Calu3 (cell line): ENCODE measurements at regions not wholly inside any gene's neighbourhood (a gene's known extent, or its start where the extent isn't known, plus 50 kb on each side); places are given as distances from the start of the nearest gene placed in this dataset.

Experiments used
- BruUV-seq: library from RNA; stranded (reverse); fragments of 400-500 nt; replicated peaks from 2 replicates; lab custom pipeline; 2021; lab: Mats Ljungman, UMichigan
- CTCF ChIA-PET: fragments of 300-600 bp; sonication (Branson Sonifier 250); formaldehyde crosslinking; loops from one replicate; lab custom pipeline; 2022; ENCODE audit warnings: antibody characterized with exemption; lab: Charles Lee
- DNase-seq: peaks from one replicate; pipeline ENCODE4 v3.0.0; 2022
- H3K27ac Mint-ChIP-seq: one replicate; pipeline ENCODE4 v1.8.0; 2022; ENCODE audit warnings: mixed read lengths; ENCODE audit not compliant: unreplicated experiment
- H3K27me3 Mint-ChIP-seq: one replicate; pipeline ENCODE4 v1.8.0; 2022; ENCODE audit warnings: mixed read lengths; ENCODE audit not compliant: unreplicated experiment
- H3K36me3 Mint-ChIP-seq: one replicate; pipeline ENCODE4 v1.8.0; 2022; ENCODE audit warnings: mild to moderate bottlenecking, moderate library complexity, mixed read lengths; ENCODE audit not compliant: insufficient read depth, unreplicated experiment
- H3K4me1 Mint-ChIP-seq: one replicate; pipeline ENCODE4 v1.8.0; 2022; ENCODE audit warnings: mild to moderate bottlenecking, low read depth, mixed read lengths; ENCODE audit not compliant: unreplicated experiment
- H3K4me3 Mint-ChIP-seq: one replicate; pipeline ENCODE4 v1.8.0; 2022; ENCODE audit warnings: mild to moderate bottlenecking, low read depth, moderate library complexity, mixed read lengths; ENCODE audit not compliant: unreplicated experiment
- H3K9me3 Mint-ChIP-seq: one replicate; pipeline ENCODE4 v1.8.0; 2022; ENCODE audit warnings: low read depth, mixed read lengths; ENCODE audit not compliant: unreplicated experiment
- CTCF ChIP-seq: fragments of 200-600 bp; IDR thresholded peaks from one replicate; pipeline ENCODE4 v1.8.0; 2022; ENCODE audit warnings: antibody characterized with exemption; ENCODE audit not compliant: unreplicated experiment
- intact Hi-C: fragments of 100-400 bp; cut with micrococcal nuclease; formaldehyde crosslinking; loops from one replicate; pipeline ENCODE4 v1.10.0; 2022; ENCODE audit not compliant: unreplicated experiment

- H3K27ac Mint-ChIP-seq: no peak overlapping the region
- peaks cover 5% of the 10 kb centered on the region for H3K36me3 Mint-ChIP-seq
- no TSS peak for BruUV-seq
- CTCF ChIA-PET: no interaction called here
- TF ChIP-seq CTCF: no peak
- peaks cover 4% of the 10 kb centered on the region for H3K9me3 Mint-ChIP-seq
- no peaks in the 10 kb centered on the region for H3K27me3 Mint-ChIP-seq
- no peak overlapping the region for H3K4me3 Mint-ChIP-seq
- H3K4me1 Mint-ChIP-seq: peaks cover 10% of the 10 kb centered on the region
- intact Hi-C loops: no loop called here
- no peak for DNase-seq
Measured at GRCh38 chr12:63396135-63396534, 245.1 kb upstream of the AVPR1A start.

- intact Hi-C loops: no loop called here
- CTCF ChIA-PET: no interaction called here
- BruUV-seq: no TSS peak
- Mint-ChIP-seq H3K4me1 (no peaks in the 10 kb centered on the region), H3K4me3 (no peak overlapping the region), H3K36me3 (no peaks in the 10 kb centered on the region), H3K27ac (no peak overlapping the region), H3K27me3 (no peaks in the 10 kb centered on the region), H3K9me3 (peaks cover 4% of the 10 kb centered on the region)
- no peak for DNase-seq
- no peak for TF ChIP-seq CTCF
Measured at GRCh38 chr12:63394983-63395382, 244.0 kb upstream of the AVPR1A start.

GRCh38 chr12:63394349-63394748 is 243.3 kb upstream of the AVPR1A start:
- Mint-ChIP-seq H3K27me3 (no peaks in the 10 kb centered on the region), H3K9me3 (peaks cover 4% of the 10 kb centered on the region), H3K27ac (no peak overlapping the region), H3K4me3 (no peak overlapping the region), H3K36me3 (no peaks in the 10 kb centered on the region), H3K4me1 (no peaks in the 10 kb centered on the region)
- CTCF ChIA-PET: no interaction called here
- intact Hi-C loops: no loop called here
- TF ChIP-seq CTCF: no peak
- BruUV-seq: no TSS peak
- DNase-seq: no peak

- H3K4me1 Mint-ChIP-seq: peaks cover 14% of the 10 kb centered on the region
- no TSS peak for BruUV-seq
- no peak for DNase-seq
- H3K27ac Mint-ChIP-seq: no peak overlapping the region
- no peak for TF ChIP-seq CTCF
- H3K4me3 Mint-ChIP-seq: no peak overlapping the region
- H3K36me3 Mint-ChIP-seq: no peaks in the 10 kb centered on the region
- H3K27me3 Mint-ChIP-seq: no peaks in the 10 kb centered on the region
- CTCF ChIA-PET: no interaction called here
- intact Hi-C loops: no loop called here
- H3K9me3 Mint-ChIP-seq: no peaks in the 10 kb centered on the region
Measured at GRCh38 chr12:63389211-63389610, 238.2 kb upstream of the AVPR1A start.
